ENCODE measurements at regions not wholly inside any gene's neighbourhood (a gene's known extent, or its start where the extent isn't known, plus 50 kb on each side); places are given as distances from the start of the nearest gene placed in this dataset.

DNA sequence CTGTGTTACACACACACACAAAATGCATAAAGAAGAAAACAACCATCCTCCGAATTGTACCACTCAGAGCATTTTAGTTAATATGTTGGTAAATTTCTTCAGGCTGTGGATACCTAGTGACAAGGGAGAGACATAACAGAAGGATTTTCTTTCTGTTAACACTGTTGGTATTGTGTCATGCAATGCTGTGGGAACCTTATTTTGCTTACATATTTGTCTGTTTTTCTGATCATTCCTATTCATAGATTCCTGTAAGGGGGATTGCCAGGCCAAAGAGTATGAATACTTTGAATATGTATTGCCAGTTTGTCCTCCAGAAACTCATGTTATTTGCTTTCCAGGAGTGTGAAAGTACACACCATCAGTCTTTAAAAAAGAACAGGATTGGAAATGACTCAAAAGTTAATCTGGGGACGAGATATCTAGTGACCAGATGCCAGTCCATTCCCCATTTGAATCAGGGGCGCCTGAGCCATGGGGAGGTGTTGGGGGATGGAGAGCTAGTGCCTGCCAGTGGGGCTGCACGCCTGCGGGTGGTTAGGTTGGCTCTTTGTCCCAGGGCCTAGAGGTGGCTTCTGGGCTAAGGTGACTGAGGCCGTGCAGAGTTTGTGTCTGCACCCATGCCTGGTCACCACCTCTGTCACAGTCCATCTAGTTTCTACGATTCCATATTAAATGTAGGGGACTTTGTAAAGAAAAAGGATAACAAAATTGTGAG lies 142.0 kb downstream of the PTPN20 start:
- DNase-seq (ENCODE audit: low spot score) (no peak), ATAC-seq (ENCODE audit: low FRiP score) (no peak)
- TF ChIP-seq CTCF (IDR thresholded peaks at IDR 0.05), result no peak

DNA sequence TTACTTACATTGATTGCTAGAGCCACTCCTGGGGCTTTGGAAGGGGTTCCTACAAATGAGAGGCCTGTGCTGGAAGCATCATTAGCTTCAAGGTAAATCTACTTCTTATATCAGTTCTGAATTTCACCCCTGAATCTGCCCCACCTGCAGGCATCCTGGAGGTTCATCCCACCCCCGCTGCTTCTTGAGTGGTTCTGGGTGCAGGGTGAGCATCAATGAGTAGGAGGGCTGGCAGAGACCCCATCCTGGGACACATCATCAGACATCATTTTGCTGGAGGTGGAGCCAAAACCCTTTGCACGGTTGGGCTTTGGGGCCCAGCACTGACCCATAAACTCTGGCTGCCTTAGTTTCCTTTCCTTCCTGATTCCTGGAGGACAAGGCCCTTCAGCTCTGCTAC lies 143.7 kb downstream of the PTPN20 start:
- TF ChIP-seq CTCF (IDR thresholded peaks at IDR 0.05), result no peak
- ATAC-seq (ENCODE audit: low FRiP score), result no peak

GRCh38 chr10:47055386-47056246 lies 144.4 kb downstream of the PTPN20 start:
- TF ChIP-seq CTCF (IDR thresholded peaks at IDR 0.05), result no peak
- DNase-seq (ENCODE audit: low spot score) (no peak), ATAC-seq (ENCODE audit: low FRiP score) (no peak)

More for the DNA sequence above, 143.7 kb downstream of the PTPN20 start:
- no peak for DNase-seq (ENCODE audit: low spot score)

- no peak for ATAC-seq (ENCODE audit: low FRiP score)
- no peak for TF ChIP-seq CTCF (IDR thresholded peaks at IDR 0.05)
- DNase-seq (ENCODE audit: low spot score), result no peak
These were observed 145.0 kb downstream of the PTPN20 start for GRCh38 chr10:47056247-47056510.

GRCh38 chr10:47057471-47057870 lies 146.2 kb downstream of the PTPN20 start:
- TF ChIP-seq CTCF (IDR thresholded peaks at IDR 0.05), result no peak
- ATAC-seq (ENCODE audit: low FRiP score) (no peak), DNase-seq (ENCODE audit: low spot score) (no peak)

DNA sequence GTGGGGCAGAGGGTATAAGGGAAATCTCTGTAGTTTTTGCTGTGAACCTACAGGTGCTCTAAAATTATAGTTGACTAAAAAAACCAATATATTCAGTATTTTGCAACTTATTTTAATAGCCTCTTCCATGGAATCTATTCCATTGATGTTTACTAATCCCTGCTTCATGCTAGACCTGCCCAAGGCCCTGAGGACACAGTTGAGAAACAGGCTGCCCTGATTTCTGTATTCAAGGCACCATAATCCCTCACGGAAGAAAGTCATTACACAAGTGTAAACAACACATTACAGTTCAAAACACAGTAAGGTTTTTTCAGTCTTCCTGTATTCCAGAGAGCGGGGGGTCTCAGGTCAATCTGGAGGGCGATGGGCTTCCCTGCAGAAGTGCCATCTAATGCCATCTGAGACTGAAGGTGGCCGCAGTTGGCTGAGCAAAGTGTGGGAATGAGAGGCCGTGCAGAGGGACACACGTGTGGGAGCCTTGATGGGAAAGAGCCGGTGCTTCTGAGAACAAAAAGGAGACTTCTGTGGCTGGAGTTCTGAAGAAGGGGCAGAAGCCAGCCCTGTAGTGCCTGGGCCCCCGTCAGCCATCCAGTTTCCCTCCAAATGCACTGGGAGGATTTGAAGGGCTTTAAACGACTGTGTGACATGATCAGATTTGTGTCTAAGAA lies 146.9 kb downstream of the PTPN20 start:
- DNase-seq (ENCODE audit: low spot score) (no peak), ATAC-seq (ENCODE audit: low FRiP score) (no peak)
- TF ChIP-seq CTCF (IDR thresholded peaks at IDR 0.05), result no peak
